SU-DHL-6 (cell line): ENCODE measurements at regions not wholly inside any gene's neighbourhood (a gene's known extent, or its start where the extent isn't known, plus 50 kb on each side); places are given as distances from the start of the nearest gene placed in this dataset.

Experiments used
- H2AFZ ChIP-seq: fragments of 200-600 bp; sonication (generic); 2 replicates; pipeline ENCODE4 v1.6.1; 2014; ENCODE audit warnings: low read depth, mild to moderate bottlenecking, moderate library complexity, mixed read lengths, antibody characterized with exemption, low read length; ENCODE audit not compliant: severe bottlenecking
- H3F3A ChIP-seq: fragments of 200-600 bp; shearing (Covaris generic); 2 replicates; pipeline ENCODE4 v1.6.0; 2016; ENCODE audit warnings: antibody characterized with exemption, mild to moderate bottlenecking; ENCODE audit not compliant: insufficient read depth
- H3K27ac ChIP-seq: fragments of 200-600 bp; sonication (generic); 2 replicates; pipeline ENCODE4 v1.5.1; 2016; ENCODE audit warnings: low read depth, mild to moderate bottlenecking, low read length, moderate library complexity, mixed read lengths
- H3K27me3 ChIP-seq: fragments of 200-600 bp; sonication (generic), shearing (Covaris generic); 2 replicates; pipeline ENCODE4 v1.6.0; 2014; ENCODE audit warnings: mild to moderate bottlenecking, low read length
- H3K36me3 ChIP-seq: fragments of 200-600 bp; sonication (generic); 2 replicates; pipeline ENCODE4 v1.6.1; 2014; ENCODE audit warnings: mild to moderate bottlenecking, low read length, mixed read lengths
- H3K4me2 ChIP-seq: fragments of 300-600, 200-600 bp; shearing (Covaris generic), sonication (generic); 2 replicates; pipeline ENCODE4 v1.6.0; 2014; ENCODE audit warnings: low read length, low read depth, mild to moderate bottlenecking; ENCODE audit not compliant: poor library complexity, severe bottlenecking
- H3K4me3 ChIP-seq: fragments of 200-600 bp; sonication (generic); 2 replicates; pipeline ENCODE4 v1.5.1; 2014; ENCODE audit warnings: antibody characterized with exemption, low read length, mild to moderate bottlenecking, mixed read lengths; ENCODE audit not compliant: insufficient read depth, poor library complexity, severe bottlenecking
- H3K79me2 ChIP-seq: fragments of 200-600 bp; sonication (generic); 2 replicates; pipeline ENCODE4 v1.6.1; 2014; ENCODE audit warnings: mild to moderate bottlenecking, low read length, moderate library complexity; ENCODE audit not compliant: insufficient read depth
- H3K9ac ChIP-seq: fragments of 200-600 bp; sonication (generic); 2 replicates; pipeline ENCODE4 v1.7.0; 2014; ENCODE audit warnings: mild to moderate bottlenecking, low read length
- H3K9me2 ChIP-seq: fragments of 200-600 bp; sonication (generic); replicated peaks from 2 replicates; pipeline ENCODE4 v1.6.1; 2014; ENCODE audit warnings: low read length; ENCODE audit not compliant: insufficient read depth
- H3K9me3 ChIP-seq: fragments of 200-600 bp; sonication (generic); 2 replicates; pipeline ENCODE4 v1.6.1; 2014; ENCODE audit warnings: low read length, mixed read lengths; ENCODE audit not compliant: insufficient read depth
- H4K20me1 ChIP-seq: fragments of 200-600 bp; sonication (generic); 2 replicates; pipeline ENCODE4 v1.6.1; 2014; ENCODE audit warnings: low read depth, mild to moderate bottlenecking, antibody characterized with exemption, low read length, moderate library complexity, mixed read lengths
- CTCF ChIP-seq: fragments of 200-600 bp; sonication (generic); IDR thresholded peaks from one replicate; pipeline ENCODE4 v1.5.1; 2017; ENCODE audit warnings: antibody characterized with exemption, mild to moderate bottlenecking, low read length, moderate library complexity; ENCODE audit not compliant: insufficient read depth, poor library complexity, severe bottlenecking
- EZH2phosphoT487 ChIP-seq: fragments of 200-600 bp; sonication (generic), shearing (Covaris generic); conservative IDR thresholded peaks from 2 replicates; pipeline ENCODE4 v1.6.1; 2018; ENCODE audit warnings: mild to moderate bottlenecking, antibody characterized with exemption, low read length, moderate library complexity, mixed read lengths

- Histone ChIP-seq H2AFZ (no peak overlapping the region), H3K27me3 (no peaks in the 10 kb centered on the region), H3K9me2 (no peaks in the 10 kb centered on the region), H4K20me1 (no peaks in the 10 kb centered on the region), H3K4me2 (no peak overlapping the region), H3K9me3 (no peaks in the 10 kb centered on the region), H3K79me2 (no peaks in the 10 kb centered on the region), H3K9ac (no peak overlapping the region), H3F3A (no peaks in the 10 kb centered on the region), H3K27ac (no peak overlapping the region), H3K4me3 (no peak overlapping the region), H3K36me3 (no peaks in the 10 kb centered on the region)
- no peak for TF ChIP-seq EZH2phosphoT487
- TF ChIP-seq CTCF = no peak
These were observed 65.7 kb upstream of the FOXF1 start for GRCh38 chr16:86444661-86445060.

DNA sequence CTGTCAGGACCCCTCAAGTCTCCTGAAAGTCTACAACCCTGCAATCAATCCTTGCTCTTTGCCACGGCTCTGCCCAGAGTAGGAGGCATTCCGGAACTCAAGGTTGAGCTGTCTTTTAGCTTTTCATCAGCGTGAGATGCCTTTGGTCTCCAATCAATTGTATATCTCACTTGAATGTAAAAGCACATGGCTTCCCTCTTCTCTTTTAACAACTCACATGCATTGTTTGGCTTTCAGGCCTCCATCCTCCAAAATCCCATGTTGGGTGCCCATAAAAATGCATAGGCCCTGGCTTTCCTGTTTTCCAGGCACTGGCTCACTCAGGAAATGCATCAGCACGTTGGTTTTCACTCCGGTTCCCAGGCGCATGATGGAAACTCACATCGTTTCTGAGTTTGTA, 64.0 kb upstream of the FOXF1 start:
- Histone ChIP-seq H3K36me3 (no peaks in the 10 kb centered on the region), H3K9me3 (no peaks in the 10 kb centered on the region), H3K9ac (no peak overlapping the region), H3K27ac (no peak overlapping the region), H3K27me3 (no peaks in the 10 kb centered on the region), H3K79me2 (no peaks in the 10 kb centered on the region), H3F3A (no peaks in the 10 kb centered on the region), H2AFZ (no peak overlapping the region), H3K4me2 (no peak overlapping the region), H3K9me2 (no peaks in the 10 kb centered on the region), H4K20me1 (no peaks in the 10 kb centered on the region), H3K4me3 (no peak overlapping the region)
- no peak for TF ChIP-seq EZH2phosphoT487
- TF ChIP-seq CTCF = no peak

DNA sequence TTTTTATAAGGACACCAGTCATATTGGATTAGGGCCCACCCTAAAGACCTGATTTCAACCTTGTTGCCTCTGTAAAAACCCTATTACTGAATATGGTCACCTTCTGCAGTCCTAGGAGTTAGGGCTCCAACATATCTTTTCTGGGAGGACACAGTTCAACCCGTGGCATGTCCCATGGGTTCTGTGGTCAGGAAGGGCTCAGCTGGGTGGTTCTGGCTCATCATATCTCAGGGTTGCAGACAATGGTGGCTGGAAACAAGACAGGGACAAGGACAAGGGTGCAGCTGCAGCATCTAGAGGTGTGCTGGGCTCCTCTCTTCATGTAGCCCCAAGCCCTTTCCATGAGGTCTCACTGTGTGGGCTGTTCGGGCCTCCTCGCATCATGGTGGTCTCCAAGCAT, 63.1 kb upstream of the FOXF1 start:
- no peaks in the 10 kb centered on the region for H3K9me2 ChIP-seq
- H3F3A ChIP-seq = no peaks in the 10 kb centered on the region
- H3K9me3 ChIP-seq = no peaks in the 10 kb centered on the region
- H3K27ac ChIP-seq = no peak overlapping the region
- no peak overlapping the region for H3K4me2 ChIP-seq
- TF ChIP-seq CTCF (no peak), EZH2phosphoT487 (no peak)
- H3K36me3 ChIP-seq = no peaks in the 10 kb centered on the region
- H3K9ac ChIP-seq = no peak overlapping the region
- no peaks in the 10 kb centered on the region for H3K27me3 ChIP-seq
- H2AFZ ChIP-seq = no peak overlapping the region
- H3K4me3 ChIP-seq = no peak overlapping the region
- no peaks in the 10 kb centered on the region for H4K20me1 ChIP-seq
- no peaks in the 10 kb centered on the region for H3K79me2 ChIP-seq
